CD4-positive, alpha-beta memory T cell (primary cell): ENCODE measurements at regions not wholly inside any gene's neighbourhood (a gene's known extent, or its start where the extent isn't known, plus 50 kb on each side); places are given as distances from the start of the nearest gene placed in this dataset.
A peak's percentile ranks its signal among the peaks of the same experiment; 100 is the strongest.

Source experiments
- CTCF ChIA-PET: fragments of 350-600 bp; sonication (Branson Sonifier 250); formaldehyde crosslinking; loops from one replicate; lab custom pipeline; 2021; ENCODE audit warnings: inconsistent platforms; ENCODE audit not compliant: partially characterized antibody; lab: Charles Lee
- POLR2A ChIA-PET: fragments of 350-600 bp; sonication (Branson Sonifier 250); formaldehyde crosslinking; loops from one replicate; lab custom pipeline; 2021; ENCODE audit not compliant: partially characterized antibody; lab: Charles Lee
- DNase-seq, 5 donors: peaks; one replicate each; pipeline versions ENCODE4 v3.0.0 to v3.0.0-alpha.2; 2020 to 2022; ENCODE audit warnings: mixed read lengths in 1 of 5
- H3K27ac ChIP-seq: one replicate; pipeline ENCODE4 v1.7.0; 2013; ENCODE audit warnings: low read depth, low read length
- H3K27me3 ChIP-seq: 2 replicates; pipeline ENCODE4 v1.7.0; 2013; ENCODE audit warnings: mild to moderate bottlenecking, low read length, moderate library complexity; ENCODE audit not compliant: insufficient read depth
- H3K36me3 ChIP-seq: 2 replicates; pipeline ENCODE4 v1.7.0; 2013; ENCODE audit warnings: mild to moderate bottlenecking, low read length, moderate library complexity; ENCODE audit not compliant: insufficient read depth
- H3K4me1 ChIP-seq: 2 replicates; pipeline ENCODE4 v1.7.0; 2013; ENCODE audit warnings: mild to moderate bottlenecking, low read length, moderate library complexity; ENCODE audit not compliant: insufficient read depth
- H3K4me3 ChIP-seq, 2 donors: one replicate each; pipeline ENCODE4 v1.7.0; 2013; ENCODE audit warnings: low read length in 2 of 2, mild to moderate bottlenecking in 1 of 2
- H3K9me3 ChIP-seq, 2 donors: one replicate each; pipeline ENCODE4 v1.7.0; 2013; ENCODE audit warnings: low read length in 2 of 2, control low read depth in 1 of 2; ENCODE audit not compliant: control insufficient read depth in 1 of 2
- H3K27ac Mint-ChIP-seq, 7 donors: one replicate each; pipeline ENCODE4 v1.8.0; 2020 to 2021; ENCODE audit warnings: mixed read lengths in 7 of 7, mild to moderate bottlenecking in 6 of 7, inconsistent platforms in 3 of 7, moderate library complexity in 3 of 7
- H3K27me3 Mint-ChIP-seq, 2 donors: one replicate each; pipeline ENCODE4 v1.8.0; 2020 to 2021; ENCODE audit warnings: mixed read lengths in 2 of 2
- H3K36me3 Mint-ChIP-seq, 2 donors: one replicate each; pipeline ENCODE4 v1.8.0; 2020 to 2021; ENCODE audit warnings: mixed read lengths in 2 of 2, inconsistent platforms in 1 of 2, mild to moderate bottlenecking in 1 of 2
- H3K4me1 Mint-ChIP-seq, 4 donors: one replicate each; pipeline ENCODE4 v1.8.0; 2020 to 2021; ENCODE audit warnings: mixed read lengths in 4 of 4, mild to moderate bottlenecking in 1 of 4
- H3K4me3 Mint-ChIP-seq, 8 donors: one replicate each; pipeline ENCODE4 v1.8.0; 2020 to 2021; ENCODE audit warnings: mixed read lengths in 8 of 8, mild to moderate bottlenecking in 7 of 8, moderate library complexity in 6 of 8, inconsistent platforms in 3 of 8
- H3K9me3 Mint-ChIP-seq, 8 donors: one replicate each; pipeline ENCODE4 v1.8.0; 2020 to 2021; ENCODE audit warnings: mixed read lengths in 8 of 8, mild to moderate bottlenecking in 5 of 8, inconsistent platforms in 3 of 8, moderate library complexity in 1 of 8
- intact Hi-C: fragments of 100-400 bp; cut with micrococcal nuclease; formaldehyde crosslinking; loops from one replicate; pipeline ENCODE4 v1.15.1; 2023

GRCh38 chr22:47270463-47271135, 508.1 kb downstream of the TBC1D22A start:
- intact Hi-C loops, result no loop called here
- Mint-ChIP-seq H3K4me1 (no peaks in the 10 kb centered on the region), H3K4me3 (no peak overlapping the region), H3K9me3 (no peaks in the 10 kb centered on the region), H3K27me3 (peaks cover 2% of the 10 kb centered on the region in 2 donors), H3K27ac (no peak overlapping the region), H3K36me3 (no peaks in the 10 kb centered on the region)
- H3K27ac ChIP-seq, result no peak overlapping the region
- no peak overlapping the region for H3K4me3 ChIP-seq
- ChIA-PET POLR2A (no interaction called here), CTCF (no interaction called here)
- no peaks in the 10 kb centered on the region for H3K27me3 ChIP-seq
- no peaks in the 10 kb centered on the region for H3K4me1 ChIP-seq
- no peaks in the 10 kb centered on the region for H3K9me3 ChIP-seq
- no peak for DNase-seq
- no peaks in the 10 kb centered on the region for H3K36me3 ChIP-seq

- Mint-ChIP-seq H3K27me3 (peaks cover 2% of the 10 kb centered on the region in 2 donors), H3K36me3 (no peaks in the 10 kb centered on the region), H3K9me3 (no peaks in the 10 kb centered on the region), H3K4me1 (no peaks in the 10 kb centered on the region), H3K4me3 (no peak overlapping the region), H3K27ac (no peak overlapping the region)
- Histone ChIP-seq H3K4me3 (no peak overlapping the region), H3K27ac (no peak overlapping the region), H3K27me3 (no peaks in the 10 kb centered on the region), H3K36me3 (no peaks in the 10 kb centered on the region), H3K9me3 (no peaks in the 10 kb centered on the region), H3K4me1 (no peaks in the 10 kb centered on the region)
- POLR2A ChIA-PET, result no interaction called here
- no peak for DNase-seq
- intact Hi-C loops, result no loop called here
- CTCF ChIA-PET, result no interaction called here
Observed at GRCh38 chr22:47269516-47270088, 507.2 kb downstream of the TBC1D22A start.

- Histone ChIP-seq H3K27me3 (no peaks in the 10 kb centered on the region), H3K4me1 (no peaks in the 10 kb centered on the region), H3K27ac (no peak overlapping the region), H3K4me3 (no peak overlapping the region), H3K9me3 (no peaks in the 10 kb centered on the region), H3K36me3 (no peaks in the 10 kb centered on the region)
- Mint-ChIP-seq H3K36me3 (no peaks in the 10 kb centered on the region), H3K27me3 (peaks cover 2 to 3% of the 10 kb centered on the region in 2 donors), H3K4me3 (no peak overlapping the region), H3K9me3 (no peaks in the 10 kb centered on the region), H3K4me1 (no peaks in the 10 kb centered on the region), H3K27ac (no peak overlapping the region)
- CTCF ChIA-PET, result no interaction called here
- POLR2A ChIA-PET, result no interaction called here
- no peak for DNase-seq
- intact Hi-C loops, result no loop called here
Observed at GRCh38 chr22:47267513-47268282, 505.2 kb downstream of the TBC1D22A start.

DNA sequence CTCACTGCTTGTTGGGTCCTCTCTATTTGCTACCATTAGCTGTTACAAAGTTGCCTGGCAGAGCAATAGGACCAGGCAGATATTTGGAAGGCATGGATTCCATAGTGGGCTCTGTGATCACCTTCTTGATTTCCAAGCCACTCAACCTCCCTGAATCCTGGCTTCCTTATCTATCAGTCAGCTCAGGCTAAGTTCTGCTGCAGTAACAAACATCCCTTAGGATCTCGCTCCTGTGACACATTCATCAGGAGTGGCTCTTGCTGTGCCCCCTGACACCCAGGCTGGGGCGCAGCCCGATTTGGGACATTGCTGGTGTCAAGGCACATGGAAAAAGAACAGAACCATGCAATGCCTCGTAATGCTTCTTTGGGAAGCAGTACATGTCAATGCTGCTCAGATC, 503.9 kb downstream of the TBC1D22A start:
- intact Hi-C loops, result no loop called here
- no peak for DNase-seq
- Histone ChIP-seq H3K4me3 (no peak overlapping the region), H3K27ac (no peak overlapping the region), H3K27me3 (no peaks in the 10 kb centered on the region), H3K4me1 (no peaks in the 10 kb centered on the region), H3K9me3 (no peaks in the 10 kb centered on the region), H3K36me3 (no peaks in the 10 kb centered on the region)
- Mint-ChIP-seq H3K27ac (no peak overlapping the region), H3K27me3 (peaks cover 4% of the 10 kb centered on the region in 2 donors), H3K4me1 (no peaks in the 10 kb centered on the region), H3K9me3 (no peaks in the 10 kb centered on the region), H3K36me3 (no peaks in the 10 kb centered on the region), H3K4me3 (no peak overlapping the region)
- ChIA-PET CTCF (no interaction called here), POLR2A (no interaction called here)

DNA sequence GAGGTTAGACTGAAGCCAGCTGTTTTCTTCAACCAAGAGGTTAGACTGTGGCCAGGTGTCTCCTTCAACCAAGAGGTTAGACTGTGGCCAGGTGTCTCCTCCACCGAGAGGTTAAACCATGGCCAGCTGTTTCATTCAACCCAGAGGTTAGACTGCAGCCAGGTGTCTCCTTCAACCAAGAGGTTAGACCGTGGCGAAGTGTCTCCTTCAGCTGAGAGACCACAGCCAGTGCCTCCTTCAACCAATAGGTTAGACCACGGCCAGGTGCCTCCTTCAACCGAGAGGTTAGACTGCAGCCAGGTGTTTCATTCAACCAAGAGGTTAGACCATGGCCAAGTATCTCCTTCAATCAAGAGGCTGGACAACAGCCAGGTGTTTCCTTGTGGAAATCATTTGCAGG, 498.1 kb downstream of the TBC1D22A start:
- Mint-ChIP-seq H3K27me3 (peaks cover 12% of the 10 kb centered on the region in 2 donors), H3K36me3 (no peaks in the 10 kb centered on the region)
- CTCF ChIA-PET, result no interaction called here

DNA sequence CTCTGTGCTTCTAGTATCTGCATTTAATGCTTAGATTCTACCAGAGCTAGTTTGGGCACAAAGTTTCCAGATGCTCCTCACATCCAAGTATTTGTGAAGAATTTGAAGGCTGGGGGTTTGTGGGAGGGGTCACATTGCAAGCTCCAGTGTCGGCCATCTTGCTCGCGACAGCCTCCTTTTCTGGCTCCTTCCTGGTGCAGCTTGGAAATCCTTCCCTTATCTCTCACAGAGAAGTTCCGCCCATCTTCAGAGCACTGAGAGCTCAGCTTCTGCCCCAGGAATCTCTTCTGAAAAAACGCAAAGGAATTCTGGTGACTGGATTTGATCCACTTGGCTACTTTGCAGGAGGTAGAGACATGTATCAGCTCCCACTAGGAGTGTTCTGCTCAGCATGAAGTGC, 497.5 kb downstream of the TBC1D22A start:
- H3K4me1 ChIP-seq, result no peaks in the 10 kb centered on the region
- H3K4me3 ChIP-seq, result no peak overlapping the region
- intact Hi-C loops, result no loop called here
- H3K36me3 ChIP-seq, result no peaks in the 10 kb centered on the region
- Mint-ChIP-seq H3K4me1 (no peaks in the 10 kb centered on the region), H3K27me3 (peaks cover 12% of the 10 kb centered on the region in 2 donors), H3K9me3 (peaks cover 0 to 2% (median 0%) of the 10 kb centered on the region in 8 donors), H3K27ac (no peak overlapping the region), H3K36me3 (no peaks in the 10 kb centered on the region), H3K4me3 (no peak overlapping the region)
- ChIA-PET POLR2A (no interaction called here), CTCF (no interaction called here)
- H3K9me3 ChIP-seq, result no peaks in the 10 kb centered on the region
- H3K27ac ChIP-seq, result no peak overlapping the region
- no peaks in the 10 kb centered on the region for H3K27me3 ChIP-seq
- no peak for DNase-seq

More for the DNA sequence above, 498.1 kb downstream of the TBC1D22A start:
- Histone ChIP-seq H3K27ac (no peak overlapping the region), H3K4me1 (no peaks in the 10 kb centered on the region), H3K36me3 (no peaks in the 10 kb centered on the region), H3K9me3 (no peaks in the 10 kb centered on the region), H3K4me3 (no peak overlapping the region), H3K27me3 (no peaks in the 10 kb centered on the region)
- peaks cover 0 to 2% (median 0%) of the 10 kb centered on the region in 8 donors for H3K9me3 Mint-ChIP-seq
- intact Hi-C loops, result no loop called here
- no peak for DNase-seq
- POLR2A ChIA-PET, result no interaction called here
- no peak overlapping the region for H3K4me3 Mint-ChIP-seq
- no peak overlapping the region for H3K27ac Mint-ChIP-seq
- no peaks in the 10 kb centered on the region for H3K4me1 Mint-ChIP-seq

DNA sequence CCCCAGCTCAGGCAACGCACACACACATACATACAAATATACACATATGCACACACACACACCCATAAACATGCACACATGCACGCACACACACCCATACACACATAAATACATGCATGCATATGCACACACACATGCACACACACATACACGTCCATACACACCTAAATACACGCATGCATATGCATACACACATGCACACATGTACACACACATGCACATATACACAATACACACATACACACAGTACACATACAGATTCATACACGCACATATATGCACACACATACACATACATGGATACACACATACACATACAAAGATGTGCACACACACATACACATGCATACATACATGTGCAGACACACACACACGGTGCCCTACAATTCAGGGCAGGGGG, 496.6 kb downstream of the TBC1D22A start:
- no peaks in the 10 kb centered on the region for H3K27me3 ChIP-seq
- peak overlapping the region in 1 of 7 donors; percentile 5 for H3K27ac Mint-ChIP-seq
- H3K9me3 Mint-ChIP-seq, result peaks cover 0 to 2% (median 0%) of the 10 kb centered on the region in 8 donors
- H3K9me3 ChIP-seq, result no peaks in the 10 kb centered on the region
- no peak overlapping the region for H3K27ac ChIP-seq
- DNase-seq, result no peak
- no peaks in the 10 kb centered on the region for H3K36me3 ChIP-seq
- no peaks in the 10 kb centered on the region for H3K4me1 ChIP-seq
- ChIA-PET POLR2A (no interaction called here), CTCF (no interaction called here)
- no peak overlapping the region for H3K4me3 Mint-ChIP-seq
- no peaks in the 10 kb centered on the region for H3K4me1 Mint-ChIP-seq
- peaks cover 9 to 12% of the 10 kb centered on the region in 2 donors for H3K27me3 Mint-ChIP-seq
- intact Hi-C loops, result no loop called here
- no peak overlapping the region for H3K4me3 ChIP-seq
- no peaks in the 10 kb centered on the region for H3K36me3 Mint-ChIP-seq
